ENCODE measurements at regions not wholly inside any gene's neighbourhood (a gene's known extent, or its start where the extent isn't known, plus 50 kb on each side); places are given as distances from the start of the nearest gene placed in this dataset.

DNA sequence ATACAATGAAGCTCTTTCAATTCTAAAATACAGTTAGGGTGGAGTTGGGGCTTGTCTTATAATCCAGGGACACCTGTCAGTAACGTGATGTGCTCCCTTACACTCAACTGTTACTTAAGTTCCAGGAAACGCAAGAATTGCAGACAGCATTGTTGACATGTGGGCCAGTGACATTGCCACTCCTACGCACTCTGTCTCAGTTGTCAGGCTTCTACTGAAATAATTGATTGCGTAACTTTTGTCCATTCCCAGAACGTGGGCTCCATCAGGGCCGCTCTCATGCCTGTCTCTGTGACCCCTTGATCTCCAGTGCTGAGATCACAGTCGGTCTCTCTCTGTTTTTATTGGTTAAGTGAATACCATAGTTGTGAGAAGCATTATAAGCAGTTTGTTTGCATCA lies 487.8 kb downstream of the GALR1 start:
- no peak for DNase-seq

DNA sequence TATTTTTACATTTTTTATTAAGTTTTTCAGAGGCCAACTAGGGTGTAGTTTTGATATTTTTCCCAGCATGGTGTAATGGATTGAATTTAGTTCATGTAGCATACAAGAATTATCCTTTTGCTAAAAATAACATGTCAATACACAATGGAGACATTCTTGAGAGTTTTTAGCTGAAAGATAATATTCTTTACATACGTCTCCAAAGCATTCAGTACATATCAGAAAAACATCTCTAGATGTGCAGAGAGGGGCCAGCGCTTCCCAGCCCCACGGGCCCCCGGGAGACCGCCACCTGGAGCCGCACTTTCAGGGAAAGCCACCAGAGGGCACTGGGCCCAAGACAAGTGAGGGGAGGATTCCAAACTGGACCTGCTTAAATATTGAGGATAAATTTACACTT lies 499.4 kb downstream of the GALR1 start:
- no peak for DNase-seq

DNA sequence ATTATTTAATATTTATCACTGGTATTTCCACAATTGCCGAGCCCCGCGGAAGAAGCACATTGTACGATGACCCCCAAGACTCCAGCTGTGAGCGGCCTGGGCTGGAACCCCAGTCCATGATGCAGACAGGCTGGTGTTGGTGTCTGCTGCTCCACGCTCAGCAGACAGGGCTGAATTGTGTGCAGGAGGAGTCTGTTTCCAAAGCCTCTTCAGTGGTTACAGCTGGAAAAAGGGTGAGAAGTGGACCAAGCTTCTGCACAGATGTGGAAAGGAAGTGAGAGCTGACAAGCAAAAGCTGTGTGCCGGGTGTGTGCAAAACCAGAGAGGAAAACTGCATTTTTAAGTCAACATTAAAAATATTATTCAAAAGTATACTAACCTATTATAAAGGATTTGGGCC lies 500.4 kb downstream of the GALR1 start:
- no peak for DNase-seq

DNA sequence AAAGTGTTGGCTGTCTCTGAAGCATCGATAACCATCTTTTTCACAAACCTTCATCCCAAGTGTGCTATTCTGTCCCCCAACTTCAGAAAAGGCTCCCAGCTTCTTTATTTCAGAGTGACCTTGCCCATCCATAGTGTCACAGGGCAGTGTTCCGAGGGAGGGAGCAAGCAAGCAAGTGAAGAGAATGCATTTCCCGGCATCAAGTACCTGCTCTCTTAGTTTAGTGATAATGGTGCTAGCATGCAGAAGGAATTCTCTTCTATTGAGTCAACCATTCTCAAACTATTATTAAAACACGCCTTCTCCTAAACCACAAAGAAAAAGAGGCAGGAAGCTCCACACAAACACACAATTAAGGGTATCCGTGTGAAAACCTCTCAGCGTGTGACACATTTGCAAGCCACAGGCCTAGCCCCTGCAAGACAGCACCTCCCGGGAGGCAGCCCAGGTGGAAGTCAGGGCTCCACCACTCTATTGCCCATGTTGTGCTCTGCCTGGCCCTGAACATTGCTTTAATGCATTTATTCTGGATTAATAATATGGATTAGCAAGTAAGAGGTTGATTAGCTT lies 504.9 kb downstream of the GALR1 start:
- no peak for DNase-seq

DNA sequence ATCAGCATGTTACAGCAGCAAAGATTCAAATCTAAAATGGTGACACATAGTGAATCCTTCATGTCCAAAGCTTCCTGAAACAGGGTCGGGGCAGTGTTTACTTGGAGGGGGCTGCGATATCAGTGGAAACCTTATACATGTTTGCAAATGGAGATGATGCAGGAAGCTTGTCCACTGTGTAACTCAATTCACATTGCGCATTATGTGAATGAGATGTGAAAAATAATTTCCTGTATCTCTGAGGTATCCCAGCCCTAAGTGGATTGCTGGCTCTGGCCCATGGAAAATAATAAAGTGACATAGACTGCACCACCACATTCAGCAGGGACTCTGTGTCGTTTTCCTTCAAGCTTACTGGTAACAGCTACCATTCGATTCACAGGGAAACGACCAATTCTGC lies 505.5 kb downstream of the GALR1 start:
- no peak for DNase-seq

DNA sequence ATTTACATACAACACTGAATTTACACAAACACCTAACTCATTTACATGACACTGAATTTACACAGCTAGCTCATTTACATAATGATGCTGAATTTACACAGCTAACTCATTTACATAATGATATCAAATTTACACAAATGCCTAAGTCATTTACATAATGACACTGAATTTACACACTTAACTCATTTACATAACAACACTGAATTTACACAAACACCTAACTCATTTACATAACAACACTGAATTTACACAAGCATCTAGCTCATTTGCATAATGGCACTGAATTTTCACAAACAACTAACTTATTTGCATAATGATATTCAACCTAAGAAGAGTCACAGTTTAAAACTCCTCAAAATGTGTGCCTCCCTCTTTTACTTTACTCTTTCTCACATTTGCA lies 511.7 kb downstream of the GALR1 start:
- no peak for DNase-seq

DNA sequence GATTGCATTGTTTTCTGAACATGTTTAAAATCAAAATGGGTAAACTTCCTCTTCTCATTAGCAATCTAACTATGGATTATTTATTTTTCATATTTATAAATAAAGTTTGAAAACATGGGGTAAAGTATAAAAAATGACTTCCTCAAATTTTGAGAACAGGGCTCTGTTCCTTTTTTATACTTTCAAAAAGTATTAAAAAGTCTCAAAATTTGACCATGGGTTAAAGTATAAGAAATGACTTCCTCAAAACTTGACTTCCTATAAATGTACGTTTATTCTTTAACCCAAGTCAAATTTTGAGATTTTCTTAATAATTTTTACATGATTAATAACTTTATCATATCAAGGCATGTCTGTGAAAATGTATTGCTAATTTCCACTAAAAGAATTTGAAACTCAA lies 512.4 kb downstream of the GALR1 start:
- DNase-seq, result no peak

DNA sequence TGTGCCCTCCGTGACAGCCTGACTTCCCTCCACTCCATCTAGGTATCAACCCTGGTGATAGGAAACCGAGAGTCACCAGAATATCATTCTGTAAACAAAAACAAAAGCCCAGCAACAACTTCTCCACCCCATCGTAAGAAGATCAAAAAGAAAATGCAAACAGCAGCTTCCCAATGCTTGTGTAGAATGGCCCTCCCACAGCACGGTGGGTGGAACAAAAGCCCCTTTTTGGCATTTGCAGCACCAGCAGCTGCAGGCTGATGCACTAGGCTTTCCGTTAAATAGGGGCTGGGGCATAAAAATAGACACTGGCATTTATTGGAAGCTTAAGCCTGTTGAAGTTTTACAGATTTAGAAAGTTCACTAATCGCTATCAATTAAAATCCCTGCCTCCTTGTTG lies 513.0 kb downstream of the GALR1 start:
- no peak for DNase-seq

DNA sequence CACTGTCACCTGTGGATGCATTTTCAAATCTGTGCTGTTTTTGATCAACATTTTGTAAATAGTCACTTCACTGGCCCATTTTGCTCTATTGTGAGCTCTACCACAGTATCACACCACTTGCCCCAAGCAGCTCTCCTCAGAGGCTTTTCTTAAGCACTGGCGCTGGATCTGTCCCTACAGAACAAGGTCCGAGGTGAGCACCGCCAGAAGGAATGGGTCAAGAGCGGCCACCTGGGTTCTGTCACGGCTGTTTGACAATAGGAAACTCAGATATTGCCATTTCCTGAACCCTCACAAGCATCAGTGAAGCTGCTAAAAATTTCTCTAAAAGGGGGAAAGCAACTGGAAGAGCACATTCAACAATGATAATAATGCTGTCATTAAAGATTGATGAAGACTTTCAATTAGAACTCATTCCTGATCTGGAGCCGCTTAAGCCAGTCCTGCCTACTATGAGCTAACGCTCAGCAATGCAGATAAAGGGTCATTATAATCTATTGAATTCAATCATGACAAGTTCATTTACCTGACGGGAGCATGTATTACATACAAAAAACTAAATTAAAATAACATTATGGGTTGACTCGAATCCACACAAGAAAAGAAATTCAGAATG lies 514.0 kb downstream of the GALR1 start:
- DNase-seq, result no peak

DNA sequence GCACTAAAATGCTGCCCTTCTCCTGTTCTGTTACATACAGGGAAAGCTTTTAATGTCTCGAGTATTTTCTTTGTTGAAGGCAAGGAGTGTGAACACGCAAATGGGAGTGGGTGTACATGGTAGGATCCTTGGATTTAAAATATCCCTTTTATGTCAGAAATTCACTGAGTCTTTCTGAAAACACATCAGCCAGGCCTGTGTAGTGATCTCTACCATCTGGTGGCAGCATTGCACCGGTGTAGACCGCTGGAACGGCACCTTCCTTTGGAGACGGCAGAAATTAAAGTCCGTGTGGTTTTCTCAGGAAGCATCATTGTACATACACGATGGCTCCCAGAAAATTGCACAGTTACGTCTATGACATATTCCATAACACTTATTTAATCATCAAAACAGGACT lies 515.8 kb downstream of the GALR1 start:
- DNase-seq, result peak in 34 of 58 donors; percentile 1 to 61 (median 16)

DNA sequence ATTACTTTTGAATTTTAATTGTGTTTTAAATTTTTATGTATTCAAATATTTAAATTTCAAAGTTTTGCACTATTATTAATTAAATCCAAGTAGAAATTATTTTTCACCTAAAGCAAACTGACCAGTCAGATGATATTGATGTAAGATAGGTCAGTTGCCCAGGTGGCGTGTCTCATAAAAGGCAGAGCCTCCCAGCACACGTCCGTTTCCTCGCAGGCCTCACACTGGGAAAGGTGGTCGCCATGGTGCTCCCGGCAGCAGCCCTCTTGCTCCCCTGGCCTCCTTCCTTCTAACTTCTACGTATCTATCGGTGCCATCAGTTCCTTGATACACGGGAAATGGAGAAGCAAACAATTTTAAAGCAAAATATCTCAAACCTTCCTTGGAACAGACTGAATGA lies 516.8 kb downstream of the GALR1 start:
- DNase-seq, result no peak

DNA sequence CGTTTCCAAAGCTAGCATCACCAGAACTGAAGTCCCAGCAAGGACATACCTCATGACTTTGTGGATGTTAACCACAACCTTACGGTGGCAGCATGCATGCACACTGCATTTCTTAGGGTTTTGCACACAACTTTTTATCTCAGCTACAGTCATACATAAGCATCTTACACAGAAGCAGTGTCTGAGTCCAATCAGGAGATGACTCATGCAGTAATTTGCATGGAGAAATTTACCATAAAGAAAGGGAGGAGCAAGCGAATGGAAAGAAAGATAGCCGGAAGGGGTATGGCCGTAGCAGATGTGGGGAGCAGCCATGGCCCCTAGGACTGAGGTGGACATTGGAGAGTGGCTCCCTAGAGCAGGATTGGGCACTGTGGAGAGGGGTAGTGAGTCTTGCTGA lies 522.5 kb downstream of the GALR1 start:
- no peak for DNase-seq

DNA sequence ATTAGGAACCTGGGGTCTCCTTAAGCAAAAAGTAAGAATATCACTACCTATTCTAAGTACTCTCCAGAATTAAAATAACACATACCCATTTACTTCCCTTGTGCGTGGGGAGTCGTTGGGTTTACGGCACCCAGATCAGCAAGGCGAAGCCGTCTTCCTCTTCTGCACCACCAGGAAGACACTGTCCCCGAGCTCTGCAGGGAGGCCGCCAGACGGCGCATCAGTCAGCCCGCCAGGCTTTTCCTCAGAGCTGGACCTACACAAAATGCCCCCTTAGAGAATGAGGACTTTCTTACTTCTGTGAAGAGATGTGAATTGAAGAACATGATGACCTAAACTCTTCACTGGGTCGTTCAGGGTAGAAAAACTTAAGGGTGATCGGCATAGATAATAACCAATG lies 526.5 kb downstream of the GALR1 start:
- DNase-seq, result no peak

DNA sequence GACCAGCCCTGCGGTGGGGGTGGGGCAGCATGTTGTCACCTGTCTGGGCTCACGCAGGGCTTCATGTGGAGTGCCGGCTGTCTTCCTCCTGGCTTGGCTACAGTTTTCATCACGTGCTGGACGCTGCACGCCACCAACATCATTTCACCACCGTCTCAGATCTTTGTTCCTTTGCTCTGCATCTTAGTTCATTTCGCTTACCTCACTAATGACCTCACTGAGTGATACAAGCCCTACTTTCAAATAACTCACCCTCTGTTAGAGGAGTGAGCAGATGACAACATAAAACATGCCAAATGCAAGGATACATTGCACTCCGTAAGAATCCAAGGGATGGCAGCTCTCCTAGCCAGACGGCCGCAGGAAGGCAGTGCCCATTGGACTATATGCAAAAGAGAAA lies 527.5 kb downstream of the GALR1 start:
- DNase-seq, result no peak

DNA sequence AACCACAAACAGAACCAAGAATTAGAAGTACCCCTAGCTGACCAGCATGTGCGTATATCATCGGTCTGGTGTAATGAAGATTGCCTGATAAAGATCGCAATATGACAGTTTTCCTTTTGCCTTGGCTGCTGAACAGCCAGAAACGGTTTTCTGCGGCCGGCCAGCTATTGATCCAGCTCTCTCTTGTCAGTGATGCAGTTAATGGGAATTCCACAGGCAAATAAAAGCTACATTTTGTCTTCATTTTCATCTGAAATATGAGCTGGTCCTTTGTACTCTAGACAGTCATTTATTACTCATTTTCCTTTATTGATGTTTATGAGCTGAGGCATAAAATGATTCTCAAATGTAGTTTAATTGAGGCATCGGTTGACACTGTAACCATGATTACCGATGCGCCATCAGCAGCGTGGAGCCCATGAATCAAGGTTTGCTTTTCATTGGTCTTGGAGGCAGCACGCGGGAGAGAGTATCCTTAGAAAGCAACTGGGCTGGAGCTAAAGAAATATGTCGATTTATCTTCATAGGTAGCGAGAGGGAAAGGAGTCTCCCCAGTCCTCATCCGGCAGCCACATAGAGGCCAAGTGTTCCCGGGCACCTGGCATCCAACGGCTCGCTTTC lies 535.2 kb downstream of the GALR1 start:
- no peak for DNase-seq

DNA sequence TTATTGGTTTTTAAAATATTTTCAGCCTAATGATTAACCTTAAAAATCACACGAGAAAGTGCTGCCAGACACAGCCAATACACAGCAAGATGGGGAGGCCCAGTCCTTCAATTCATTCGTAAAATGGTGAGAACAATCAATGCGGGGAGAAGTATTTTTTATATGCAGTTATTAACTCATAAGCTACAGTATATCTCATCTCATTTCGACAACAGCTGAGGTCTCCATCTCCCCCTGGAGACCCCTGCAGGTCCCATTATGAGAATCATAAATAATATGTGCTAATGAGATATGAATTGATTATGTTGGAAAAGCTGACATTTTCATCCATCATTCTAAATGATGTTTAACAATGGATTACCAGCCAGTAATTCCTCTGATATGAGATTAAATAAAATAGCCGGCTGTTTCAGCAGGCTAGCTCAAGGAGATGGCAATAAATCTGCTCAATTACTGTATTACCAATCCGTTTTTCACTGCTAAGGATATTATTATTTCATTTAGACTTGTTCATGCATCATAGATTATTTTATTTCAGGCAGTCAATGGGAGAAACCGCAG lies 535.8 kb downstream of the GALR1 start:
- no peak for DNase-seq

DNA sequence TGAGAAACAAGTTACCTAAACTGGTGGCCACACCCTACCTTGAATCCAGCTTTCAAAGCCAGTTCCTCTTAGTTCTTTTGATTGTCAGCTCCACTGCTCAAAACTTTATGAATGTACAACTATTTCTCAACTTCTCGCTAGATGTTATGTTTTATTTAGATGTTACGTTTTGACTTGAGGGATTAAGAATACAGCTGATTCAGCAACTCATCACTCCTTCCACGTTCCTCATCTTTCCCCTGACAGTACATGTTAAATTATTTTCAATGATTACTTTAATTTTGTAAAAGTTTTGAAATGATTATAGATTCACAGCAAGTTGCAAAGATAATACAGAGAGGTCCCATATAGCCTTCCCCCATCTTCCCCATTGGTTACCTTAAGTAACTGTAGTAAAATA lies 553.4 kb downstream of the GALR1 start:
- no peak for DNase-seq

DNA sequence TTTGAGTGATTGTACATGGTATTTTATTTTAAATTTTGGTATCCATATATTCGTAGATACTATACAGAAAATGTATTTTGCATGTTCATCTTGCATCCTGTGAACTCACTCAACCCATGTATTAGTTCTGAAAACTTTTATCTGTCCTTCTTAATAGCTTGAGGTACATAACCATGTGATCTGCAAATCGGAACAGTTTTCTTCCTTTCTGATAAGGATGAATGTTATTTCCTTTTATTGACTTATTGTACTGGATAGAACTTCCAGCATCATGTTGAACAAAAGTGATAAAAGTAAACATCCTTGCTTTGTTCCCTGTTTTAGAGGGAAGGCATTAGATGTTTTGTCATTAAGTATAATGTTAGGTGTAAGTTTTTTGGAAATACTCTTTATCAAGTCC lies 554.7 kb downstream of the GALR1 start:
- no peak for DNase-seq

DNA sequence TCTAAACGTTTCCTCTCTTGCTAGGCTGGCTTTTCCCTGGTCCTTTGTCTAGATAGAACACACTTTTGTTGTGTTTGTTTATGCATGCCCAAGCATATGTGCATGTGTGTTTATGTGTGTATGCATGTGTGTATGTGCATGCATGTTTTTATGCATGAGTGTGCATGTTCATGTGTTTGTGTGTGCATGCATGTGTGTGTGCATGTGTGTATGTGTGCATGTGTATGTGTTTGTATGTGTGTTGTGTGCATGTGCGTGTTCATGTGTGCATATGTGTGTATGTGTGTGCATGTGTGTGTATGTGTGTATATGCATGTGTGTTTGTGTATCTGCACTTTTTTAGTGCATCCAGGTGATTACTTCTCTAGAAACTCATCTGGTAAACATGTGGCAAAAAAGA lies 558.0 kb downstream of the GALR1 start:
- DNase-seq, result no peak

DNA sequence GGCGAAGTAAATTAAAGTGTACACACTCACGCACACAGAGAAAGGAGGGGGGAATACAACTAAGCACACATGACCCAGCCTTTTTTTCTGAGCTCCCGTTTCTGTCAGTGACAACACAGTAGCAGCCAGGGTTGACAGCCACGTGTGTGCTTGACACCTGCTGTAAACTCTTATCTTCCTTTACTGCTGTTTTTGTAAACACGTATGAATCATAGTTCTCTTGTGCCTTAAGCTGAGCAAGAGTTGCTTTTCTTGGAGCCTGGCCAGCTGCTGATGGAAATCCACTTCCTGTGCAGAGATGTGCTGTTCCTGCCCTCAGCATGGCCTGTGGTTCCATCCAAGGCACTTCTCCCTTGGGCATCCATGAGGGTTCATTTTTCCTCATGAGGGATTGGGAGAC lies 561.9 kb downstream of the GALR1 start:
- no peak for DNase-seq

DNA sequence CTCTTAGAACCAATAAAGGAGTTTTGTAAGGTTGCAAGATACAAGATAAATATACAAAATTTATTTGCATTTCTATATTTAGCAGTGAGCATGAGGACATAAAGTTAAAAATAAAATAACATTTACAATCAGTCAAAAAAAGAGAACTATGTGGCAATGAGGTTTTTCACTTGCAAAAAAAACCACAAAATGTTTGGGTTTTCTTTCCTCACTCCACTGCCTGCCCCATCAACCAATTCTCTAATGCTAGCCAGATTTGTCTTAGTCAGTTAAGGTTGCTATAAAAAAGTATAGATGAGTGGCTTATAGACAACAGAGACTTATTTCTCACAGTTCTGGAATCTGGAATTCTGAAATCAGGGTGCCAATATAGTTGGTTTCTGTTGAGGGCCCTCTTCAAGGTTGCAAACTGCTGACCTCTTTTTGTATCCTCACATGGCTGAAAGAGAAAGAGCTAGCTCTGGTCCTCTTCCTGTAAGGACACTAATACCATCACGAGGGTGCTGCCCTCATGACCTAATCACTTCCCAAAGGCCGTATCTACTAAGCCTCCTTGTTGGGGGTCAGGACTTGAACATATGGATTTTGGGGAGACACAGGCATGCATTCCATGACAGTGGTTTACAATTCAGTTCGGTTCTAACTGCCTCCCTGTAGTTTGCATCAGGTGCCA lies 566.2 kb downstream of the GALR1 start:
- no peak for DNase-seq

DNA sequence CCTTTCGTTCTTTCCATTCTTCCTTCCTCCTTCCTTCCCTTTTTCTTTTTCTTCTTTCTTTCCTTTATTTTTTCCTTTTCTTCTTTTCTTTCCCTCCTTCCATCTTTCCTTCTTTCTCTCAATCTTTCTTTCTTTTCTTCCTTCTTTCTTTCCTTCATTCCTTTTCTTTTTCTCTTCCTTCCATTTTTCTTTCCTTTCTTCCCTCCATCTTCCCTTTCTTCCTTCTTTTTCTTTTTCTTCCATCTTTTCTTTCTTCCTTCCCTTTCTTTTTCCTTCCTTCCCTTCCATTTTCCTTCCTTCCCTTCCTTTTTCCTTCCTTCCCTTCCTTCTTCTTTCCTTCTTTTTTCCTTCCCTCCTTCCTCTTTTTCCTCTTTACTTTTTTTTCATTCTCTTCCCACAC lies 568.7 kb downstream of the GALR1 start:
- DNase-seq, result no peak

DNA sequence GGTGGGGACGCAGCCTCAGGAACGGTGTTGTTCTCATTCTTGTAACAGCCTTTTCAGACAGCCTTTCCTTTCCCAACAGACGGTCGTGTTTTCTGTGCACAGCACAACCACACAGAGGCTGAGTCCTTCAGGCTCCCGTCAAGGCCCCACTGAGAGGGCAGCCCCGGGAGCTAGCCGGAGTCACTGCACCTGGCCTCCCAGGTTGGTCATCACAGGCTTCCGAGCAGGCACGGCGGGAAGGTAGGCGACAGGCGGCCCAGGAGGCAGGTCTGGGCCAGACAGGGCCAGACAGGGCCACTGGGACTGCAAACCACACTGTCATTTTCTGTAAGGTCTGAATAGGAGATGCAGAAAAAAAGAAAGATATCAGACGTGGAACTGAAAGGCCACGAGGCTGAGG lies 570.8 kb downstream of the GALR1 start:
- no peak for DNase-seq
